Fibroblast of lung (primary cell): ENCODE measurements at regions not wholly inside any gene's neighbourhood (a gene's known extent, or its start where the extent isn't known, plus 50 kb on each side); places are given as distances from the start of the nearest gene placed in this dataset.

Experiments
- DNase-seq, 2 donors: peaks; one replicate each; pipeline versions ENCODE4 v3.0.0 to v3.0.0-alpha.2; 2010; ENCODE audit warnings: low read depth in 2 of 2
- H2AFZ ChIP-seq: 2 replicates; pipeline ENCODE4 v1.5.1; 2012; ENCODE audit warnings: low read length, control low read depth, inconsistent platforms
- H3K27ac ChIP-seq: 2 replicates; pipeline ENCODE4 v1.5.1; 2011; ENCODE audit warnings: low read length, control low read depth; ENCODE audit not compliant: insufficient read depth
- H3K27me3 ChIP-seq: 2 replicates; pipeline ENCODE4 v1.5.1; 2011; ENCODE audit warnings: mild to moderate bottlenecking, low read length; ENCODE audit not compliant: control insufficient read depth, insufficient read depth
- H3K36me3 ChIP-seq: 2 replicates; pipeline ENCODE4 v1.5.1; 2011; ENCODE audit warnings: low read length; ENCODE audit not compliant: control insufficient read depth, insufficient read depth
- H3K4me1 ChIP-seq: 2 replicates; pipeline ENCODE4 v1.5.1; 2011; ENCODE audit warnings: low read length; ENCODE audit not compliant: control insufficient read depth, insufficient read depth; ENCODE audit errors: extremely low read depth
- H3K4me2 ChIP-seq: 2 replicates; pipeline ENCODE4 v1.5.1; 2011; ENCODE audit warnings: low read length, control low read depth; ENCODE audit not compliant: insufficient read depth; ENCODE audit errors: extremely low read depth
- H3K4me3 ChIP-seq, 4 experiments: fragments of 200-600 bp in 1 of 4; sonication (generic) in 1 of 4; replicated peaks in 1 of 4; 2 replicates each; pipeline ENCODE4 v1.5.1; 2011 to 2016; ENCODE audit warnings: low read length in 4 of 4, low read depth in 3 of 4, mild to moderate bottlenecking in 3 of 4, control low read depth in 2 of 4, inconsistent platforms in 1 of 4, mixed read lengths in 1 of 4; ENCODE audit not compliant: insufficient read depth in 1 of 4; ENCODE audit errors: control extremely low read depth in 1 of 4
- H3K79me2 ChIP-seq: 2 replicates; pipeline ENCODE4 v1.5.1; 2012; ENCODE audit warnings: mild to moderate bottlenecking, low read length, inconsistent platforms; ENCODE audit not compliant: control insufficient read depth, insufficient read depth
- H3K9ac ChIP-seq: 2 replicates; pipeline ENCODE4 v1.5.1; 2011; ENCODE audit warnings: mild to moderate bottlenecking, low read length, control low read depth; ENCODE audit not compliant: insufficient read depth
- H3K9me3 ChIP-seq: 2 replicates; pipeline ENCODE4 v1.5.1; 2012; ENCODE audit warnings: low read depth, low read length; ENCODE audit not compliant: control insufficient read depth, insufficient read depth
- H4K20me1 ChIP-seq: 2 replicates; pipeline ENCODE4 v1.5.1; 2011; ENCODE audit warnings: low read length; ENCODE audit not compliant: control insufficient read depth, insufficient read depth; ENCODE audit errors: extremely low read depth
- EZH2 ChIP-seq: IDR thresholded peaks from 2 replicates; pipeline ENCODE4 v1.5.1; 2012; ENCODE audit warnings: low read length, control low read depth, mild to moderate bottlenecking; ENCODE audit errors: missing control alignments
- TF ChIP-seq, protein P1 (sequence below), 2 donors: IDR thresholded peaks in 1 of 2; conservative IDR thresholded peaks in 1 of 2; 1 replicate in 1 of 2; 2 replicates in 1 of 2; pipeline ENCODE4 v1.5.1; 2011 to 2012; ENCODE audit warnings: low read length in 2 of 2, control low read depth in 1 of 2, inconsistent platforms in 1 of 2, low read depth in 1 of 2, mild to moderate bottlenecking in 1 of 2

DNA sequence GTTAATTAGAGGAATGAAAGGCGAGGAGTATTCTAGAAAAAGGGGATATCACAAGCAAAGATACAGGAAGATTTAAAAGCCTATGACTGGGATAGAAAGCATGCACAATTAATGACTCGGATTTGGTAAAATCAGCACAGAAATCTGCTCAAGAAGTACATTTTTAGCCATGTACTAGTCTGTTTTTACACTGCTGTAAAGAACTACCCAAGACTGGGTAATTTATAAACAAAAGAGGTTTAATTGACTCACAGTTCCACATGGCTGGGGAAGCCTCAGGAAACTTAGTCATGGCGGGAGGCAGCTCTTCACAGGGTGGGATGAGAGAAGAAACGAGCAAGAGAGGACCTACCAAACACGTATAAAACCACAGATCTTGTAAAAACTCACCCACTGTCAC, 716.3 kb upstream of the MDGA2 start:
- no peak overlapping the region for H3K4me2 ChIP-seq
- no peak for TF ChIP-seq EZH2
- TF ChIP-seq, protein P1, sequence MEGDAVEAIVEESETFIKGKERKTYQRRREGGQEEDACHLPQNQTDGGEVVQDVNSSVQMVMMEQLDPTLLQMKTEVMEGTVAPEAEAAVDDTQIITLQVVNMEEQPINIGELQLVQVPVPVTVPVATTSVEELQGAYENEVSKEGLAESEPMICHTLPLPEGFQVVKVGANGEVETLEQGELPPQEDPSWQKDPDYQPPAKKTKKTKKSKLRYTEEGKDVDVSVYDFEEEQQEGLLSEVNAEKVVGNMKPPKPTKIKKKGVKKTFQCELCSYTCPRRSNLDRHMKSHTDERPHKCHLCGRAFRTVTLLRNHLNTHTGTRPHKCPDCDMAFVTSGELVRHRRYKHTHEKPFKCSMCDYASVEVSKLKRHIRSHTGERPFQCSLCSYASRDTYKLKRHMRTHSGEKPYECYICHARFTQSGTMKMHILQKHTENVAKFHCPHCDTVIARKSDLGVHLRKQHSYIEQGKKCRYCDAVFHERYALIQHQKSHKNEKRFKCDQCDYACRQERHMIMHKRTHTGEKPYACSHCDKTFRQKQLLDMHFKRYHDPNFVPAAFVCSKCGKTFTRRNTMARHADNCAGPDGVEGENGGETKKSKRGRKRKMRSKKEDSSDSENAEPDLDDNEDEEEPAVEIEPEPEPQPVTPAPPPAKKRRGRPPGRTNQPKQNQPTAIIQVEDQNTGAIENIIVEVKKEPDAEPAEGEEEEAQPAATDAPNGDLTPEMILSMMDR (conservative IDR thresholded peaks at IDR 0.05 in 1 of 2, IDR thresholded peaks at IDR 0.05 in 1 of 2; ENCODE audit: low read depth in 1 of 2, low read length in 2 of 2) = no peak

DNA sequence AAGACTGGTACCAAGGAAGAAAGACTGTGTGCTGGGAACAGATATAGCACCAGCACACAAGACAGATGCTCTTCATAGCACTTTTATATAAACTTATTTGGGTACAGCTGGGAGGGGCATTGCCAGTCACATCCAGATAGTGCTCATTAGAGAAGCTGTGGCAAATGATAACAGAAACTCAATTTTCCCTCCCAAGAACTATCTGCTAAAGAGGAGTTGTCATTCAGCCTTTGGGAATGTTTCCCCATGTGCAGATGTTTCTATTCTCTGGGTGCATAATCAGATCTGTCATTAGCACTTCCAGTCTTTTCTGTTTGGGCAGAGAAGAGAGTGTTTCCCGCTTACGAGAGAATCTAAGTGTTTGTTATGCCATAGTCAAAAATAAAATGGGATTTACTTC, 714.9 kb upstream of the MDGA2 start:
- Histone ChIP-seq H3K36me3 (no peaks in the 10 kb centered on the region), H3K4me3 (no peak overlapping the region), H3K27ac (no peak overlapping the region), H3K4me2 (no peak overlapping the region), H3K9ac (no peak overlapping the region), H3K9me3 (no peaks in the 10 kb centered on the region), H3K79me2 (no peaks in the 10 kb centered on the region), H2AFZ (no peak overlapping the region), H3K4me1 (no peaks in the 10 kb centered on the region), H3K27me3 (no peaks in the 10 kb centered on the region), H4K20me1 (no peaks in the 10 kb centered on the region)
- TF ChIP-seq EZH2 = no peak
- TF ChIP-seq, protein P1 (conservative IDR thresholded peaks at IDR 0.05 in 1 of 2, IDR thresholded peaks at IDR 0.05 in 1 of 2; ENCODE audit: low read depth in 1 of 2, low read length in 2 of 2) = no peak
- DNase-seq = no peak

More for the DNA sequence above, 716.3 kb upstream of the MDGA2 start:
- Histone ChIP-seq H3K27me3 (no peaks in the 10 kb centered on the region), H2AFZ (no peak overlapping the region), H3K36me3 (no peaks in the 10 kb centered on the region), H4K20me1 (no peaks in the 10 kb centered on the region), H3K79me2 (no peaks in the 10 kb centered on the region), H3K4me1 (no peaks in the 10 kb centered on the region), H3K4me3 (no peak overlapping the region), H3K27ac (no peak overlapping the region), H3K9ac (no peak overlapping the region), H3K9me3 (no peaks in the 10 kb centered on the region)
- DNase-seq = peak in 1 of 2 donors; percentile 16

DNA sequence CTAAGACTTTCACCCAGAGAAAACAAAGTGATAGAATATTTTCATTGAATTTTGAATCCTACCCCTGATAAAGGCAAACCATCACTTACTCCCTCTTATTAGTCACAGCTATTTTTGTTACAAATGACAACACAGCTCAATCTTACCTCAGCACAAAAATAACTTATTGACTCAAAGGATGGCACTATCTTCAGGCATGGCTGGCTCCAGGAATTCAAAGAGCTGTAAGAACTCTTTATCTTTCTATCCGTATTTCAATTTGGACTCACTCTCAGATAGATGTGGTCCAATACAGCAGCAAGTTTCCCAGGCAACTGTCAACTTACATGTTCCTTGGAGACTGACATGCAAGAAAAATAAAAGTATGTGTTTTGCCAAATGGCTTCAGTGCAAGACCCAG, 709.4 kb upstream of the MDGA2 start:
- peak in 1 of 2 donors; percentile 7 for DNase-seq
- Histone ChIP-seq H3K36me3 (no peaks in the 10 kb centered on the region), H3K4me3 (no peak overlapping the region), H3K27ac (no peak overlapping the region), H3K4me2 (no peak overlapping the region), H3K79me2 (no peaks in the 10 kb centered on the region), H3K9ac (no peak overlapping the region), H3K27me3 (no peaks in the 10 kb centered on the region), H4K20me1 (no peaks in the 10 kb centered on the region), H2AFZ (no peak overlapping the region), H3K4me1 (no peaks in the 10 kb centered on the region), H3K9me3 (no peaks in the 10 kb centered on the region)
- TF ChIP-seq, protein P1 (conservative IDR thresholded peaks at IDR 0.05 in 1 of 2, IDR thresholded peaks at IDR 0.05 in 1 of 2; ENCODE audit: low read depth in 1 of 2, low read length in 2 of 2) = no peak
- TF ChIP-seq EZH2 = no peak
